Muscle layer of colon (tissue), 2 donors: ENCODE measurements at regions not wholly inside any gene's neighbourhood (a gene's known extent, or its start where the extent isn't known, plus 50 kb on each side); places are given as distances from the start of the nearest gene placed in this dataset.

Experiments used
- H3K27ac ChIP-seq: one replicate; pipeline ENCODE4 v1.7.0; 2013; ENCODE audit warnings: low read depth, mild to moderate bottlenecking, low read length, moderate library complexity
- H3K27me3 ChIP-seq, 2 donors: one replicate each; pipeline ENCODE4 v1.7.0; 2013; ENCODE audit warnings: low read length in 2 of 2, mild to moderate bottlenecking in 2 of 2; ENCODE audit not compliant: insufficient read depth in 2 of 2, control insufficient read depth in 1 of 2
- H3K36me3 ChIP-seq: one replicate; pipeline ENCODE4 v1.7.0; 2013; ENCODE audit warnings: mild to moderate bottlenecking, low read length; ENCODE audit not compliant: insufficient read depth
- H3K4me1 ChIP-seq: one replicate; pipeline ENCODE4 v1.7.0; 2013; ENCODE audit warnings: mild to moderate bottlenecking, low read length; ENCODE audit not compliant: insufficient read depth
- H3K4me3 ChIP-seq, 2 donors: one replicate each; pipeline ENCODE4 v1.7.0; 2013; ENCODE audit warnings: low read length in 2 of 2, low read depth in 1 of 2, mild to moderate bottlenecking in 1 of 2, moderate library complexity in 1 of 2
- H3K9ac ChIP-seq: one replicate; pipeline ENCODE4 v1.7.0; 2013; ENCODE audit warnings: low read length
- H3K9me3 ChIP-seq: one replicate; pipeline ENCODE4 v1.7.0; 2013; ENCODE audit warnings: mild to moderate bottlenecking, low read length
- donor health status: abdominal sarcoma.
- donor health status: Adenocarcinoma of cecum.

DNA sequence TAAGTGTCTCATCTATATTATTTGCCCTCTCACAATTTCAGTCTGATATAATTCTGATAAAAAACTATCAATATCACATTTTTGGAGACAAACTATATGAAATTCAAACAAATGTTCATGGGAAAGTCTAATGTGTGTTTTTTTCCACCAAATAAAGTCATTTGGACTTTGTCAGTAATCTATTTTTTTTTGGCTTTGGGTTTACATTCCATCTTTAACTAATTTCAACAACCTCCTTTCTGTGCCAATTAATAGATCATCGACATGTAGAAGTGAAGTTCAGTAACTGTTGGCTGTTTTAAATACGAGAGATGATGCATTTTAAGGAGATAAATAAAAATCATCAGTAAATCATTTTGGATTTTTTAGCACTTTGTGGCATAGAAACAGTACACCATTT lies 1623.0 kb upstream of the ACVR2A start:
- H3K9ac ChIP-seq: no peak overlapping the region
- H3K27me3 ChIP-seq: no peaks in the 10 kb centered on the region
- H3K9me3 ChIP-seq: no peaks in the 10 kb centered on the region
- no peak overlapping the region for H3K4me3 ChIP-seq
- no peak overlapping the region for H3K27ac ChIP-seq
- no peaks in the 10 kb centered on the region for H3K36me3 ChIP-seq
- no peaks in the 10 kb centered on the region for H3K4me1 ChIP-seq

GRCh38 chr2:146220957-146221356 lies 1623.9 kb upstream of the ACVR2A start:
- no peak overlapping the region for H3K9ac ChIP-seq
- no peaks in the 10 kb centered on the region for H3K36me3 ChIP-seq
- H3K9me3 ChIP-seq: no peaks in the 10 kb centered on the region
- no peak overlapping the region for H3K4me3 ChIP-seq
- no peaks in the 10 kb centered on the region for H3K27me3 ChIP-seq
- H3K4me1 ChIP-seq: no peaks in the 10 kb centered on the region
- no peak overlapping the region for H3K27ac ChIP-seq

- H3K4me1 ChIP-seq: no peaks in the 10 kb centered on the region
- H3K4me3 ChIP-seq: no peak overlapping the region
- no peak overlapping the region for H3K9ac ChIP-seq
- no peaks in the 10 kb centered on the region for H3K9me3 ChIP-seq
- no peaks in the 10 kb centered on the region for H3K36me3 ChIP-seq
- H3K27ac ChIP-seq: no peak overlapping the region
- no peaks in the 10 kb centered on the region for H3K27me3 ChIP-seq
Measured at GRCh38 chr2:146214394-146214929, 1630.4 kb upstream of the ACVR2A start.

DNA sequence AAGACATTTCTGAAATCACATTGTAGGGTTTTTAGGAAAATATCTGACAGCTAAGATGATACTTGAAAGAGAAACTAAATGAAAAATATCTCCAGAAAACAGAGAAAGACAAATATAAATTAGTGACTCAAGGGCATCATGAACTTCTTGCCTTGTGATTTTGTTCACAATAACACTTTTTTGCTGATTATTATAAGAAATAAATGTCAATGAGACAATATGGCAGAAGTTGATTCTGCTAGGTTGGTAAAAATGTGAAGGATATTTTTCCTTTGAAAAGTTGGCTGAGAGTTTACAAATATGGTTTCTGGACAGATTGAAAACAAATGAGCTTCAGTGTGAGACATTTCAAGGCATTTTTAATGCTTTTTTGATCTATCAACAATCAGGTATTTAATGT lies 1631.2 kb upstream of the ACVR2A start:
- H3K27ac ChIP-seq: no peak overlapping the region
- no peaks in the 10 kb centered on the region for H3K36me3 ChIP-seq
- no peak overlapping the region for H3K9ac ChIP-seq
- no peak overlapping the region for H3K4me3 ChIP-seq
- H3K9me3 ChIP-seq: no peaks in the 10 kb centered on the region
- H3K27me3 ChIP-seq: no peaks in the 10 kb centered on the region
- no peaks in the 10 kb centered on the region for H3K4me1 ChIP-seq

- no peak overlapping the region for H3K9ac ChIP-seq
- no peaks in the 10 kb centered on the region for H3K9me3 ChIP-seq
- H3K4me1 ChIP-seq: no peaks in the 10 kb centered on the region
- no peaks in the 10 kb centered on the region for H3K27me3 ChIP-seq
- H3K36me3 ChIP-seq: no peaks in the 10 kb centered on the region
- H3K27ac ChIP-seq: no peak overlapping the region
- H3K4me3 ChIP-seq: no peak overlapping the region
Measured at GRCh38 chr2:146212602-146213001, 1632.2 kb upstream of the ACVR2A start.

GRCh38 chr2:146209842-146210275 lies 1635.0 kb upstream of the ACVR2A start:
- no peak overlapping the region for H3K27ac ChIP-seq
- H3K9ac ChIP-seq: no peak overlapping the region
- H3K4me1 ChIP-seq: no peaks in the 10 kb centered on the region
- no peaks in the 10 kb centered on the region for H3K36me3 ChIP-seq
- no peak overlapping the region for H3K4me3 ChIP-seq
- H3K9me3 ChIP-seq: no peaks in the 10 kb centered on the region
- H3K27me3 ChIP-seq: no peaks in the 10 kb centered on the region

- Histone ChIP-seq H3K27ac (no peak overlapping the region), H3K4me1 (no peaks in the 10 kb centered on the region), H3K9me3 (no peaks in the 10 kb centered on the region), H3K4me3 (no peak overlapping the region), H3K36me3 (no peaks in the 10 kb centered on the region), H3K27me3 (no peaks in the 10 kb centered on the region), H3K9ac (no peak overlapping the region)
Measured at GRCh38 chr2:146207901-146208300, 1636.9 kb upstream of the ACVR2A start.

- H3K4me3 ChIP-seq: no peak overlapping the region
- no peak overlapping the region for H3K27ac ChIP-seq
- no peaks in the 10 kb centered on the region for H3K27me3 ChIP-seq
- no peak overlapping the region for H3K9ac ChIP-seq
- H3K9me3 ChIP-seq: no peaks in the 10 kb centered on the region
- H3K4me1 ChIP-seq: no peaks in the 10 kb centered on the region
- H3K36me3 ChIP-seq: no peaks in the 10 kb centered on the region
Measured at GRCh38 chr2:146207417-146207816, 1637.4 kb upstream of the ACVR2A start.

DNA sequence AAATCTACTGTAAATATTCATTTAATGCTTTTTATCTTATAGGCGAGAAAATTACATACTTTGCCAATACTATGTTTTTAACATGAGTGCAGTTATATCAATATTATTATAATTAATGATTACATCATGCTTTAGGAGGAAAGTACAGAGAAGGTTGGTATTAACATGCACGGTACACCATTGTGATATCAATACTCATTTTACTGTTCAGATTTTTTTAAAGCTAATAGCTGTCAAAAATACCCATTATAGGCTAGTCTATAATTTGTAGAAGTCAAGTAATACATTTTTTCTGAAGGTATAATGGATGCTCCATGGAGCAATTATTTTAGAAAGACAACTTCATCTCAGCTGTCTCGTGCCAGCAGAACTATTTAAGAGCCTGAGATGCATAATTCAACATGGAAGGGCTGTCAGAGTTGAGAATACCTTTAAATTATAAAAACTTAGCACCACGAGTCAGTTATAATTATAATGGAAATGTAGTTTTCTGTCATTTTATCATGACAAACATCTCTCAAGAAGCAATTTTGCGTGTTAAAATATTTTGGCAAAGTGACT lies 1641.7 kb upstream of the ACVR2A start:
- H3K9ac ChIP-seq: no peak overlapping the region
- H3K4me1 ChIP-seq: no peaks in the 10 kb centered on the region

GRCh38 chr2:146193619-146194018 lies 1651.2 kb upstream of the ACVR2A start:
- no peaks in the 10 kb centered on the region for H3K9me3 ChIP-seq

More for the DNA sequence above, 1641.7 kb upstream of the ACVR2A start:
- Histone ChIP-seq H3K27ac (no peak overlapping the region), H3K27me3 (no peaks in the 10 kb centered on the region), H3K4me3 (no peak overlapping the region), H3K36me3 (no peaks in the 10 kb centered on the region), H3K9me3 (no peaks in the 10 kb centered on the region)

GRCh38 chr2:146189541-146189940 lies 1655.3 kb upstream of the ACVR2A start:
- Histone ChIP-seq H3K27ac (no peak overlapping the region), H3K9ac (no peak overlapping the region), H3K36me3 (no peaks in the 10 kb centered on the region), H3K4me3 (no peak overlapping the region), H3K27me3 (no peaks in the 10 kb centered on the region), H3K4me1 (no peaks in the 10 kb centered on the region), H3K9me3 (no peaks in the 10 kb centered on the region)

More at GRCh38 chr2:146193619-146194018, 1651.2 kb upstream of the ACVR2A start:
- no peaks in the 10 kb centered on the region for H3K4me1 ChIP-seq
- H3K27me3 ChIP-seq: no peaks in the 10 kb centered on the region
- no peak overlapping the region for H3K27ac ChIP-seq
- H3K36me3 ChIP-seq: no peaks in the 10 kb centered on the region
- no peak overlapping the region for H3K9ac ChIP-seq
- H3K4me3 ChIP-seq: no peak overlapping the region

GRCh38 chr2:146173934-146174333 lies 1654.0 kb upstream of the ZEB2 start:
- Histone ChIP-seq H3K4me1 (no peaks in the 10 kb centered on the region), H3K9me3 (no peaks in the 10 kb centered on the region), H3K27me3 (no peaks in the 10 kb centered on the region), H3K9ac (no peak overlapping the region), H3K27ac (no peak overlapping the region), H3K36me3 (no peaks in the 10 kb centered on the region), H3K4me3 (no peak overlapping the region)
